ENCODE measurements at regions not wholly inside any gene's neighbourhood (a gene's known extent, or its start where the extent isn't known, plus 50 kb on each side); places are given as distances from the start of the nearest gene placed in this dataset.

GRCh38 chr1:8202182-8202905, 115.6 kb upstream of the SLC45A1 start:
- no peak overlapping the region for H3K27ac Mint-ChIP-seq
- no peaks in the 10 kb centered on the region for H3K36me3 Mint-ChIP-seq (ENCODE audit: low read depth)
- peaks cover 6% of the 10 kb centered on the region for H3K4me1 Mint-ChIP-seq (ENCODE audit: low read depth)
- no peak overlapping the region for H3K4me3 Mint-ChIP-seq
- no peaks in the 10 kb centered on the region for H3K9me3 Mint-ChIP-seq
- no peaks in the 10 kb centered on the region for H3K27me3 Mint-ChIP-seq

GRCh38 chr1:8201331-8201861, 116.5 kb upstream of the SLC45A1 start:
- H3K36me3 Mint-ChIP-seq (ENCODE audit: low read depth): no peaks in the 10 kb centered on the region
- peaks cover 6% of the 10 kb centered on the region for H3K4me1 Mint-ChIP-seq (ENCODE audit: low read depth)
- no peaks in the 10 kb centered on the region for H3K27me3 Mint-ChIP-seq
- H3K27ac Mint-ChIP-seq: no peak overlapping the region
- no peak overlapping the region for H3K4me3 Mint-ChIP-seq
- no peaks in the 10 kb centered on the region for H3K9me3 Mint-ChIP-seq

- Mint-ChIP-seq H3K4me3 (no peak overlapping the region), H3K27ac (no peak overlapping the region), H3K27me3 (no peaks in the 10 kb centered on the region), H3K36me3 (ENCODE audit: low read depth) (no peaks in the 10 kb centered on the region), H3K9me3 (no peaks in the 10 kb centered on the region), H3K4me1 (ENCODE audit: low read depth) (peaks cover 6% of the 10 kb centered on the region)
Measured at GRCh38 chr1:8200317-8201115, 117.4 kb upstream of the SLC45A1 start.

GRCh38 chr1:8198522-8198921, 119.4 kb upstream of the SLC45A1 start:
- Mint-ChIP-seq H3K4me3 (no peak overlapping the region), H3K4me1 (ENCODE audit: low read depth) (peaks cover 6% of the 10 kb centered on the region), H3K27me3 (no peaks in the 10 kb centered on the region), H3K9me3 (no peaks in the 10 kb centered on the region), H3K36me3 (ENCODE audit: low read depth) (no peaks in the 10 kb centered on the region), H3K27ac (no peak overlapping the region)

GRCh38 chr1:8197493-8198282, 120.2 kb upstream of the SLC45A1 start:
- Mint-ChIP-seq H3K27ac (no peak overlapping the region), H3K9me3 (no peaks in the 10 kb centered on the region), H3K36me3 (ENCODE audit: low read depth) (no peaks in the 10 kb centered on the region), H3K27me3 (no peaks in the 10 kb centered on the region), H3K4me3 (no peak overlapping the region), H3K4me1 (ENCODE audit: low read depth) (peaks cover 6% of the 10 kb centered on the region)

GRCh38 chr1:8194481-8195227, 123.3 kb upstream of the SLC45A1 start:
- no peaks in the 10 kb centered on the region for H3K9me3 Mint-ChIP-seq
- H3K36me3 Mint-ChIP-seq (ENCODE audit: low read depth): no peaks in the 10 kb centered on the region
- H3K27ac Mint-ChIP-seq: no peak overlapping the region
- peaks cover 6% of the 10 kb centered on the region for H3K4me1 Mint-ChIP-seq (ENCODE audit: low read depth)
- H3K27me3 Mint-ChIP-seq: no peaks in the 10 kb centered on the region
- no peak overlapping the region for H3K4me3 Mint-ChIP-seq

- no peaks in the 10 kb centered on the region for H3K36me3 Mint-ChIP-seq (ENCODE audit: low read depth)
- no peaks in the 10 kb centered on the region for H3K27me3 Mint-ChIP-seq
- no peak overlapping the region for H3K4me3 Mint-ChIP-seq
- H3K9me3 Mint-ChIP-seq: no peaks in the 10 kb centered on the region
- H3K4me1 Mint-ChIP-seq (ENCODE audit: low read depth): peaks cover 6% of the 10 kb centered on the region
- no peak overlapping the region for H3K27ac Mint-ChIP-seq
Measured at GRCh38 chr1:8193840-8194406, 124.0 kb upstream of the SLC45A1 start.

- Mint-ChIP-seq H3K9me3 (no peaks in the 10 kb centered on the region), H3K4me3 (no peak overlapping the region), H3K36me3 (ENCODE audit: low read depth) (no peaks in the 10 kb centered on the region), H3K4me1 (ENCODE audit: low read depth) (no peaks in the 10 kb centered on the region), H3K27me3 (no peaks in the 10 kb centered on the region), H3K27ac (no peak overlapping the region)
Measured at GRCh38 chr1:8191474-8191873, 126.4 kb upstream of the SLC45A1 start.

- Mint-ChIP-seq H3K9me3 (no peaks in the 10 kb centered on the region), H3K4me1 (ENCODE audit: low read depth) (no peaks in the 10 kb centered on the region), H3K27me3 (no peaks in the 10 kb centered on the region), H3K4me3 (no peak overlapping the region), H3K36me3 (ENCODE audit: low read depth) (no peaks in the 10 kb centered on the region), H3K27ac (no peak overlapping the region)
Measured at GRCh38 chr1:8189931-8190483, 127.9 kb upstream of the SLC45A1 start.

GRCh38 chr1:8185400-8185799, 132.5 kb upstream of the SLC45A1 start:
- Mint-ChIP-seq H3K27me3 (no peaks in the 10 kb centered on the region), H3K9me3 (no peaks in the 10 kb centered on the region), H3K4me3 (no peak overlapping the region), H3K4me1 (ENCODE audit: low read depth) (peaks cover 3% of the 10 kb centered on the region), H3K36me3 (ENCODE audit: low read depth) (no peaks in the 10 kb centered on the region), H3K27ac (no peak overlapping the region)

GRCh38 chr1:8184301-8184700, 133.6 kb upstream of the SLC45A1 start:
- Mint-ChIP-seq H3K9me3 (peaks cover 10% of the 10 kb centered on the region), H3K27ac (no peak overlapping the region), H3K27me3 (no peaks in the 10 kb centered on the region), H3K36me3 (ENCODE audit: low read depth) (peaks cover 5% of the 10 kb centered on the region), H3K4me1 (ENCODE audit: low read depth) (peaks cover 3% of the 10 kb centered on the region), H3K4me3 (no peak overlapping the region)

- H3K27ac Mint-ChIP-seq: no peak overlapping the region
- H3K9me3 Mint-ChIP-seq: peaks cover 16% of the 10 kb centered on the region
- no peaks in the 10 kb centered on the region for H3K27me3 Mint-ChIP-seq
- H3K4me3 Mint-ChIP-seq: no peak overlapping the region
- peaks cover 7% of the 10 kb centered on the region for H3K36me3 Mint-ChIP-seq (ENCODE audit: low read depth)
- peaks cover 3% of the 10 kb centered on the region for H3K4me1 Mint-ChIP-seq (ENCODE audit: low read depth)
Measured at GRCh38 chr1:8182034-8182761, 135.7 kb upstream of the SLC45A1 start.

- Mint-ChIP-seq H3K4me3 (no peak overlapping the region), H3K27ac (no peak overlapping the region), H3K9me3 (peaks cover 16% of the 10 kb centered on the region), H3K4me1 (ENCODE audit: low read depth) (peaks cover 3% of the 10 kb centered on the region), H3K27me3 (no peaks in the 10 kb centered on the region), H3K36me3 (ENCODE audit: low read depth) (peaks cover 7% of the 10 kb centered on the region)
Measured at GRCh38 chr1:8179132-8179793, 138.7 kb upstream of the SLC45A1 start.

Data from stimulated activated naive CD8-positive, alpha-beta T cell treated with anti-CD3 and anti-CD28 coated beads, Interleukin-15, Interleukin-2, amounts not matched to agents 100 ng/mL and 50 ng/mL, for 24 hours (primary cell).